ENCODE measurements at regions not wholly inside any gene's neighbourhood (a gene's known extent, or its start where the extent isn't known, plus 50 kb on each side); places are given as distances from the start of the nearest gene placed in this dataset.

GRCh38 chr12:131348646-131349045 lies 362.2 kb upstream of the SFSWAP start:
- Mint-ChIP-seq H3K4me1 (ENCODE audit: low read depth) (peaks cover 24% of the 10 kb centered on the region), H3K36me3 (ENCODE audit: insufficient read depth) (no peaks in the 10 kb centered on the region), H3K9me3 (ENCODE audit: low read depth) (peaks cover 4% of the 10 kb centered on the region), H3K4me3 (ENCODE audit: low read depth) (no peak overlapping the region), H3K27ac (no peak overlapping the region), H3K27me3 (peaks cover 3% of the 10 kb centered on the region)
- DNase-seq (ENCODE audit: low spot score, unreplicated experiment), result no peak
- TF ChIP-seq CTCF (IDR thresholded peaks at IDR 0.05; ENCODE audit: unreplicated experiment), result no peak

- Mint-ChIP-seq H3K4me3 (ENCODE audit: low read depth) (no peak overlapping the region), H3K27ac (peak overlapping the region; percentile 94), H3K27me3 (peaks cover 9% of the 10 kb centered on the region), H3K9me3 (ENCODE audit: low read depth) (peaks cover 4% of the 10 kb centered on the region), H3K36me3 (ENCODE audit: insufficient read depth) (no peaks in the 10 kb centered on the region), H3K4me1 (ENCODE audit: low read depth) (peaks cover 24% of the 10 kb centered on the region)
- no peak for TF ChIP-seq CTCF (IDR thresholded peaks at IDR 0.05; ENCODE audit: unreplicated experiment)
- DNase-seq (ENCODE audit: low spot score, unreplicated experiment), result no peak
These were observed 361.3 kb upstream of the SFSWAP start for GRCh38 chr12:131349397-131350127.

GRCh38 chr12:131350943-131351318 lies 360.0 kb upstream of the SFSWAP start:
- no peak for TF ChIP-seq CTCF (IDR thresholded peaks at IDR 0.05; ENCODE audit: unreplicated experiment)
- Mint-ChIP-seq H3K27me3 (peaks cover 15% of the 10 kb centered on the region), H3K9me3 (ENCODE audit: low read depth) (peaks cover 4% of the 10 kb centered on the region), H3K27ac (peak overlapping the region; percentile 80), H3K36me3 (ENCODE audit: insufficient read depth) (no peaks in the 10 kb centered on the region), H3K4me3 (ENCODE audit: low read depth) (no peak overlapping the region), H3K4me1 (ENCODE audit: low read depth) (peaks cover 24% of the 10 kb centered on the region)
- DNase-seq (ENCODE audit: low spot score, unreplicated experiment), result no peak

- Mint-ChIP-seq H3K9me3 (ENCODE audit: low read depth) (peaks cover 4% of the 10 kb centered on the region), H3K4me1 (ENCODE audit: low read depth) (peaks cover 23% of the 10 kb centered on the region), H3K36me3 (ENCODE audit: insufficient read depth) (no peaks in the 10 kb centered on the region), H3K27ac (no peak overlapping the region), H3K27me3 (peaks cover 19% of the 10 kb centered on the region), H3K4me3 (ENCODE audit: low read depth) (no peak overlapping the region)
- no peak for TF ChIP-seq CTCF (IDR thresholded peaks at IDR 0.05; ENCODE audit: unreplicated experiment)
- DNase-seq (ENCODE audit: low spot score, unreplicated experiment), result no peak
These were observed 359.4 kb upstream of the SFSWAP start for GRCh38 chr12:131351319-131352028.

- H3K36me3 Mint-ChIP-seq (ENCODE audit: insufficient read depth), result no peaks in the 10 kb centered on the region
- peaks cover 19% of the 10 kb centered on the region for H3K27me3 Mint-ChIP-seq
- H3K4me1 Mint-ChIP-seq (ENCODE audit: low read depth), result peaks cover 21% of the 10 kb centered on the region
- no peak for TF ChIP-seq CTCF (IDR thresholded peaks at IDR 0.05; ENCODE audit: unreplicated experiment)
- no peak overlapping the region for H3K4me3 Mint-ChIP-seq (ENCODE audit: low read depth)
- DNase-seq (ENCODE audit: low spot score, unreplicated experiment), result no peak
- H3K27ac Mint-ChIP-seq, result no peak overlapping the region
- peaks cover 4% of the 10 kb centered on the region for H3K9me3 Mint-ChIP-seq (ENCODE audit: low read depth)
These were observed 358.5 kb upstream of the SFSWAP start for GRCh38 chr12:131352296-131352900.
